ENCODE measurements at regions not wholly inside any gene's neighbourhood (a gene's known extent, or its start where the extent isn't known, plus 50 kb on each side); places are given as distances from the start of the nearest gene placed in this dataset.
A peak's percentile ranks its signal among the peaks of the same experiment; 100 is the strongest.

DNA sequence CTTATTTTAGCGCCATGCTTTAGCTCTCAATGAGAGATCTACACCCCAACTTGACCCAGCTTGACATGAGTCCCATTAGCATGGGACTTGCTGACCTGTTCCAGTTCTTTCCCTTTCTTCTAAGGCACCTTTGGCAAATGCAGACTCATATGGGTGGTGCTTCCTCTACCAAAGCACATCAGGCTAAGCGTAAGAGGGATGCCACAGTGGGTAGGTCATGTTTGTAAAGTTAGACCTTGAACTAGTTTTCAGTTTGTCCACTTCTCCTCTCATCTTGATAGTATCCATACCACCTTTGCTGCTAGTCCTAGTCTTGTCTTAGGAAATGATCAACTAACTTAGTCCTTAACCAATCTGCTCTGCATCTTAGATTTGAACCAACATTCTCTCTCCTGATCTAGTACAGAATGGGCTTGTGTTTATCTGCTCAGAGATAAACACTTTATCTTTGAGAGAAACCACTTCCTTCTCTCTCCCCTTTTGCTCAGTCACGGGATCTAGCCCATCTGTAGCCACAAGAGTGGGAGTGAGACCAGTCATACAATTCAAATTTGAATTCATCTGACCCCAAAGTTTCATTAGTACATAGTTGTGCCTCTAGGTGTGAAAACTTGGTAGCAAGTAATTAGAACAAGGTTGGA is 72.1 kb upstream of the CD44 start:
- peak; percentile 72 for DNase-seq
- no peak overlapping the region for H3K27ac ChIP-seq (ENCODE audit: low read length in 2 of 2)
- ChIA-PET CTCF (interaction anchor here (0.7 to 1.6 kb wide), 3 partner anchors 23 to 245 kb away, joined by 3 to 4 read pairs (median 3); no protein-coding TSS in a partner anchor), POLR2A (interaction anchor here (1.0 to 1.2 kb wide), 2 partner anchors 9 to 26 kb away, joined by 3 read pairs; no protein-coding TSS in a partner anchor)
- Mint-ChIP-seq H3K27me3 (no peaks in the 10 kb centered on the region), H3K4me1 (peaks cover 39% of the 10 kb centered on the region), H3K4me3 (peak overlapping the region; percentile 64), H3K27ac (peak overlapping the region; percentile 61), H3K9me3 (ENCODE audit: insufficient read depth) (no peaks in the 10 kb centered on the region)
- no peak overlapping the region for H2AFZ ChIP-seq (ENCODE audit: insufficient read depth, low read depth, low read length, poor library complexity, severe bottlenecking)
- peak overlapping the region in 1 of 5 experiments; percentile 21 for H3K4me3 ChIP-seq (ENCODE audit: control extremely low read depth in 1 of 5, extremely low read depth in 1 of 5, insufficient read depth in 1 of 5, low read depth in 2 of 5, low read length in 4 of 5)
- H3K79me2 ChIP-seq (ENCODE audit: control insufficient read depth, insufficient read depth, low read length): peaks cover 3% of the 10 kb centered on the region
- peaks cover 0 to 4% (median 1%) of the 10 kb centered on the region in 3 donors for H3K9me3 ChIP-seq (ENCODE audit: control extremely low read depth in 1 of 3, control insufficient read depth in 2 of 3, insufficient read depth in 1 of 3, low read length in 2 of 3)
- H3K4me2 ChIP-seq (replicated peaks; ENCODE audit: low read depth, low read length, poor library complexity, severe bottlenecking): peak overlapping the region; percentile 55
- intact Hi-C loops (cut with micrococcal nuclease): loop anchor here (1.0 to 2.0 kb wide), 2 partner anchors 8 to 22 kb away; no protein-coding TSS in a partner anchor
- no peak overlapping the region for H3K9ac ChIP-seq (ENCODE audit: low read length)
- peak; percentile 69 for ATAC-seq (ENCODE audit: low read depth)
- H4K20me1 ChIP-seq (ENCODE audit: control insufficient read depth, insufficient read depth, low read length, poor library complexity, severe bottlenecking): no peaks in the 10 kb centered on the region
- H3K36me3 ChIP-seq (replicated peaks in 1 of 2; ENCODE audit: control extremely low read depth in 1 of 2, control insufficient read depth in 1 of 2, extremely low read depth in 1 of 2, insufficient read depth in 2 of 2, low read length in 1 of 2): no peaks in the 10 kb centered on the region
- WGBS (ENCODE audit: insufficient coverage): 100% methylated on average over 1 of the region's 3 CpGs
- H3K27me3 ChIP-seq (replicated peaks in 1 of 4; ENCODE audit: control extremely low read depth in 1 of 4, control insufficient read depth in 3 of 4, insufficient read depth in 4 of 4, low read length in 3 of 4): no peaks in the 10 kb centered on the region
- TF ChIP-seq, protein P1, sequence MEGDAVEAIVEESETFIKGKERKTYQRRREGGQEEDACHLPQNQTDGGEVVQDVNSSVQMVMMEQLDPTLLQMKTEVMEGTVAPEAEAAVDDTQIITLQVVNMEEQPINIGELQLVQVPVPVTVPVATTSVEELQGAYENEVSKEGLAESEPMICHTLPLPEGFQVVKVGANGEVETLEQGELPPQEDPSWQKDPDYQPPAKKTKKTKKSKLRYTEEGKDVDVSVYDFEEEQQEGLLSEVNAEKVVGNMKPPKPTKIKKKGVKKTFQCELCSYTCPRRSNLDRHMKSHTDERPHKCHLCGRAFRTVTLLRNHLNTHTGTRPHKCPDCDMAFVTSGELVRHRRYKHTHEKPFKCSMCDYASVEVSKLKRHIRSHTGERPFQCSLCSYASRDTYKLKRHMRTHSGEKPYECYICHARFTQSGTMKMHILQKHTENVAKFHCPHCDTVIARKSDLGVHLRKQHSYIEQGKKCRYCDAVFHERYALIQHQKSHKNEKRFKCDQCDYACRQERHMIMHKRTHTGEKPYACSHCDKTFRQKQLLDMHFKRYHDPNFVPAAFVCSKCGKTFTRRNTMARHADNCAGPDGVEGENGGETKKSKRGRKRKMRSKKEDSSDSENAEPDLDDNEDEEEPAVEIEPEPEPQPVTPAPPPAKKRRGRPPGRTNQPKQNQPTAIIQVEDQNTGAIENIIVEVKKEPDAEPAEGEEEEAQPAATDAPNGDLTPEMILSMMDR (IDR thresholded peaks at IDR 0.05): no peak
- TF ChIP-seq EZH2 (IDR thresholded peaks at IDR 0.05; ENCODE audit: borderline replicate concordance, insufficient read depth, low read depth, low read length, poor library complexity, severe bottlenecking): no peak
- H3K4me1 ChIP-seq (ENCODE audit: control insufficient read depth in 2 of 2, insufficient read depth in 2 of 2, low read length in 2 of 2): peaks cover 26 to 34% of the 10 kb centered on the region in 2 donors

DNA sequence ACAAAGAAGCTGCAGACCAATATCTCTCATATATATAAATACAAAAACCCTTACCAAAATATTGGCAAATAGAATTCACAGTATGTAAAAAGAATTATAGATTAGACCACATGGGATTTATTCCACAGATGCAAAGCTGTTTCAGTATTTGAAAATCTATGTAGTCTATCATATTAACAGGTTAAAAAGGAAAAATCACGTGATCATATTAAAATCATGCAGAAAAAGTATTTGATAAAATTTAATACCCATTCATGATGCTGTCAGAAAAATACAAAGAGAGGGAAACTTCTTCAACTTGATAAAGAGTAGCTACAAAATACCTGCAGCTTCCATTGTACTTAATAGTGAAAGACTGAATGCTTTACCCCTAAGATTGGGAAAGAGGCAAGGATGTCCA is 67.2 kb upstream of the CD44 start:
- Histone ChIP-seq H3K27ac (ENCODE audit: low read length in 2 of 2) (no peak overlapping the region), H2AFZ (ENCODE audit: insufficient read depth, low read depth, low read length, poor library complexity, severe bottlenecking) (no peak overlapping the region), H3K4me1 (ENCODE audit: control insufficient read depth in 2 of 2, insufficient read depth in 2 of 2, low read length in 2 of 2) (peaks cover 24 to 32% of the 10 kb centered on the region in 2 donors), H3K27me3 (replicated peaks in 1 of 4; ENCODE audit: control extremely low read depth in 1 of 4, control insufficient read depth in 3 of 4, insufficient read depth in 4 of 4, low read length in 3 of 4) (no peaks in the 10 kb centered on the region), H3K4me2 (replicated peaks; ENCODE audit: low read depth, low read length, poor library complexity, severe bottlenecking) (no peak overlapping the region), H4K20me1 (ENCODE audit: control insufficient read depth, insufficient read depth, low read length, poor library complexity, severe bottlenecking) (no peaks in the 10 kb centered on the region), H3K4me3 (ENCODE audit: control extremely low read depth in 1 of 5, extremely low read depth in 1 of 5, insufficient read depth in 1 of 5, low read depth in 2 of 5, low read length in 4 of 5) (no peak overlapping the region), H3K79me2 (ENCODE audit: control insufficient read depth, insufficient read depth, low read length) (peaks cover 3% of the 10 kb centered on the region), H3K9ac (ENCODE audit: low read length) (no peak overlapping the region), H3K36me3 (replicated peaks in 1 of 2; ENCODE audit: control extremely low read depth in 1 of 2, control insufficient read depth in 1 of 2, extremely low read depth in 1 of 2, insufficient read depth in 2 of 2, low read length in 1 of 2) (no peaks in the 10 kb centered on the region), H3K9me3 (ENCODE audit: control extremely low read depth in 1 of 3, control insufficient read depth in 2 of 3, insufficient read depth in 1 of 3, low read length in 2 of 3) (peaks cover 0 to 4% (median 1%) of the 10 kb centered on the region in 3 donors)
- ATAC-seq (ENCODE audit: low read depth) (no peak), DNase-seq (no peak)
- no CpG with 5 or more reads among the region's 1 CpG for WGBS (ENCODE audit: insufficient coverage)
- H3K27me3 Mint-ChIP-seq: no peaks in the 10 kb centered on the region
- peaks cover 54% of the 10 kb centered on the region for H3K4me1 Mint-ChIP-seq
- no peaks in the 10 kb centered on the region for H3K9me3 Mint-ChIP-seq (ENCODE audit: insufficient read depth)
- ChIA-PET POLR2A (no interaction called here), CTCF (interaction anchor here (1.1 to 1.5 kb wide), 4 partner anchors 12 to 92 kb away, joined by 3 to 4 read pairs (median 4); no protein-coding TSS in a partner anchor)
- no peak for TF ChIP-seq EZH2 (IDR thresholded peaks at IDR 0.05; ENCODE audit: borderline replicate concordance, insufficient read depth, low read depth, low read length, poor library complexity, severe bottlenecking)
- TF ChIP-seq, protein P1 (IDR thresholded peaks at IDR 0.05): no peak
- intact Hi-C loops (cut with micrococcal nuclease): loop anchor here (10.0 kb wide), 1 partner anchor 263 kb away; no protein-coding TSS in a partner anchor
- peak overlapping the region; percentile 42 for H3K27ac Mint-ChIP-seq
- no peak overlapping the region for H3K4me3 Mint-ChIP-seq
